ENCODE measurements at regions not wholly inside any gene's neighbourhood (a gene's known extent, or its start where the extent isn't known, plus 50 kb on each side); places are given as distances from the start of the nearest gene placed in this dataset.

DNA sequence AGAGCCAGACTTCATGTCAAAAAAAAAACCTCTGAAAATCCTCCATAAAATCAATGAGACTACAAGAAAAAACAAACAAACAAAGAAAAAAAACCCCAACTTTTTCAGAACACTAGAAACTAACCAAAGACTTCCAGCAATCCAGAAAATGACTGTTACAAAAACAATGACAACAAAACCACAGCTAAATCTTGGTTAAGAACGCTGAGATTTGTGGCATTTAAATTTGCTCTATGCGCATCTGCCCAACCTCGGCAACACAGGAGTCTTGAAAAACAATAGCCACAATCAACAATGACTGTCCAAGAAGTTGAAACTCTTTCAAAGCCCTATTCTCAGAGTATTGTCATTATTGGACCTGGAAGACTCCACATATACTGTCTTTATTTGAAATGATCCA, 402.4 kb downstream of the ZFHX3 start:
- TF ChIP-seq POLR2A (IDR thresholded peaks at IDR 0.05; ENCODE audit: low read depth, low read length), result no peak
- no peak for TF ChIP-seq POLR2AphosphoS5 (IDR thresholded peaks at IDR 0.05; ENCODE audit: low read depth, low read length)
- TF ChIP-seq TAF1 (IDR thresholded peaks at IDR 0.05; ENCODE audit: low read depth, low read length), result no peak
- no peak for TF ChIP-seq PAX5 (IDR thresholded peaks at IDR 0.05; ENCODE audit: insufficient read depth, low read length, severe bottlenecking)

Data from GM12891 (cell line).